GM19455 (cell line): ENCODE measurements at regions not wholly inside any gene's neighbourhood (a gene's known extent, or its start where the extent isn't known, plus 50 kb on each side); places are given as distances from the start of the nearest gene placed in this dataset.
A peak's percentile ranks its signal among the peaks of the same experiment; 100 is the strongest.

Experiments used
- ATAC-seq: cut with Tn5 transposase; IDR thresholded peaks from one replicate; pipeline ENCODE4 v1.9.1; 2021; ENCODE audit not compliant: unreplicated experiment

- no peak for ATAC-seq
Observed at GRCh38 chr9:84450029-84450428, 109.5 kb upstream of the SLC28A3 start.

DNA sequence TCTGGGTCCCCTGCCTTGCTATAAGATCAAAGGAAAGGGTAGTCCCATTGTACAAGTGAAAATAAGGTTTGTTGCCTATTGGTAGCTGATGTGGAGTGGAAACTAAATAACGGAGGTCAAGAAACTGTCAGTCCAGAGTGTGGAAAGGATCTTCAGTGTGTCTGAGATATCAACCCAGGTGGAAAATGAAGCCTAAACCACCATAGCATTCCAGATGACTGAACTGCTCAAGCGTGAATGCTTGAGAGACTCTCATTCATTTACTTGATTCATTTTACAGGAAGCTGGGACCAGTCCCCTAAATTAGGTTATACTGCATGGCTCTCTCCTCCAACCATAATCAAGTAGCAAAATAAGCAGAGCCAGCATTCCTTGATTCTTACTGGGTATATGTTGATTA, 116.0 kb upstream of the SLC28A3 start:
- ATAC-seq = no peak

- no peak for ATAC-seq
Observed at GRCh38 chr9:84460695-84461094, 120.1 kb upstream of the SLC28A3 start.

DNA sequence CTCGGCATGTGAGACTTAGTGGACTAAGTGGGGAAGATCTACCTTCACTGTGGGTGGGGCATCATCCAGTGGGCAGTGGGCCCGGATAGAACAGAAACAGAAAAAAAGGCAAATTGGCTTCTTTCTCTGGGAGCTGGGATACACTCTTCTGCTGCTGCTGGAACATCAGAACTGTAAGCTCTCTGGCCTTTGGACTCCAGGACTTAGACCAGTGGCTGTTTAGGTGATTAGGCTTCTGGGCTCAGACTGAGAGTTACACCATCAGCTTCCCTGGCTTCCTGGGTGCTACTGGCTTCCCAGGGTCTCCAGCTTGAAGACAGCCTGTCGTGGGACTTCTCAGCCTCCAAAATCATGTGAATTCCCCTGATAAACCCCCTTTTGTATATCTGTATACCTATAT, 122.7 kb upstream of the SLC28A3 start:
- ATAC-seq = no peak

- no peak for ATAC-seq
Observed at GRCh38 chr9:84466580-84467285, 126.2 kb upstream of the SLC28A3 start.

DNA sequence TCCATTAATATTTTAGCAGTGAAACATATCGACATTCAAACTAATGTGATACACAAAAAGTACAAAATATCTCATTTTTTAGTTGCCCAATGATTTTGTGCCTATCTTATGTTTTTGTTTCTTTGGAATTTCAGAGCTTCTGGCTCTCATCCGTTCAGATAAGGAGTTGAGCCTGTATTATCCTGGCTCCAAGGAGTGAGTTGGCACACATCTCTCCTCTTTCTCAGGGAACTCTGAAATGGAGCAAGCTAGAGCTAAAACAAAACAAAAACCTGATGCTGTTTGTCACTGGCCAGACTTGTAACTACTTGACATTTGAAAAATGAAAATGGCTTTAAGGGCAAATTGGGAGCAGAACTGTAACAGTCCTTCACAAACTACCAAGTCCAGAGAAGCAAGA, 131.3 kb upstream of the SLC28A3 start:
- ATAC-seq = no peak

DNA sequence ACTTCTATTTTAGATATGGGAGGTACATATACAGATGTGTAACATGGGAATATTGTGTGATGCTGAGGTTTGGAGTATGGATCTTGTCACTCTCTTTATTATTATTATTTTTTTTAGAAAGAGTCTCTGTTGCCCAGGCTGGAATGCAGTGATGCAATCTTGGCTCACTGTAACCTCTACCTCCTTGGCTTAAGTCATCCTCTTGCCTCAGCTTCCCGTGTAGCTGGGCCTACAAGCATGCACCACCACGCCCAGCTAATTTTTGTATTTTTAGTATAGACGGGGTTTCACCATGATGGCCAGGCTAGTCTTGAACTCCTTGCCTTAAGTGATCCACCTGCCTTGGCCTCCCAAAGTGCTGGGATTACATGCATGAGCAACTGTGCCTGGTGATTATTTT, 138.4 kb upstream of the SLC28A3 start:
- ATAC-seq = no peak

DNA sequence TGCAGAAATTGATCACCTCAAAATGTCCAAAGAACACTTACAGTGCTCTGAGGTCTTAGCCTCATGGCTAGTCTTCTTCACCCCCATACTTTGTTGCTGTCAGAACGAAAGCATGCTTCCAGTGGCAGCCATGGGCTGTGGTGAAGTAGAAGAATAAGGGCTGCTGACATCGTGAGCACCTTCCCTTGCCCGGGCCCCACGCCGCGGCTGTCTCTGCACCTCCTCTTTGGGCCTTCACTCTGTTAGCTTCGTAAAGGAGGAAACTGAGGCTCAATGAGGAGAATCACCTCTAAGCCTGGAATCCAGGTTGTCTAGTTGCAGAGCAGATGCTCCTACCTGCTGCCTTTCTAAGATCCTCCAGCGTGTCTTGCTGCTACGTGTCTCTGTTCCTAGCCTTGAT, 139.5 kb upstream of the SLC28A3 start:
- ATAC-seq = no peak

GRCh38 chr9:84481231-84481630, 140.7 kb upstream of the SLC28A3 start:
- no peak for ATAC-seq

- ATAC-seq = no peak
Observed at GRCh38 chr9:84481636-84482218, 141.2 kb upstream of the SLC28A3 start.

GRCh38 chr9:84482607-84483006, 142.0 kb upstream of the SLC28A3 start:
- no peak for ATAC-seq

DNA sequence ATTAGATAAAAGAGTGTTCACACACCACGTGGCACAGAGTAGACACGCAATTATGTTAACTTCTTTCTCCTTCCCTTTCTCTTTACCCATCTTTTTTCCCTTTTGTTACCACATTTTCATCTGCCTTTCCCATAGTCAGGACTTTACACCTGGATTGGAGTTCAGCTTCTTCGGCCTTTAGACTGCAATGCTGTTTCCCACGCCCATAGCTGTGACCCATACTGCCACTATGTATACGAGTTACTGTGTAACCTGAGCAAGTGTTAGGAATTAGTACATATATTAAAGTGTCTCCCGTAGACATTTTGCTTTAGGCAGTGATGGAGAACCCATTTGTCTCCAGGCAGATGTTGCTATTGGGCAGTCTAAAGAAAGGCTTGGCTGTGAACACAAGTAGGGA, 143.6 kb upstream of the SLC28A3 start:
- ATAC-seq = no peak

DNA sequence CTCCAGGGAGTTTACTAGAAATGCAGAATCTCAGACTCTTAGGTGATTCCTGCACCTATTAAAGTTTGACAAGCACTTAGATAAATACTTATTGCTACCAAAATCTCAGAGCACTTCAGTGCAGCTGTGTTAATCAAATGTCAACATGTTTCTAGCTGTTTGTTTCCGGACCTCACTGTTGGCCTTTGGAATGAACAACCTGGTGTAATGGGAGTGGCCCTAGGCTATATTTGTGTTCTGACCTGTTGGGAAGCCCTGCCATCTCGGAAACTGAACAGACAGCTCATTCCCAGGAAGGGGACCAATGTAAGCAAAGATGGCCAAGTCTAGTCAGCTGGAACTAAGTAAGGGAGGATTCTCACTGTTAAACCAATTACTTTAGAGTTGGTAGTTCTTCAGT, 145.0 kb upstream of the SLC28A3 start:
- no peak for ATAC-seq

DNA sequence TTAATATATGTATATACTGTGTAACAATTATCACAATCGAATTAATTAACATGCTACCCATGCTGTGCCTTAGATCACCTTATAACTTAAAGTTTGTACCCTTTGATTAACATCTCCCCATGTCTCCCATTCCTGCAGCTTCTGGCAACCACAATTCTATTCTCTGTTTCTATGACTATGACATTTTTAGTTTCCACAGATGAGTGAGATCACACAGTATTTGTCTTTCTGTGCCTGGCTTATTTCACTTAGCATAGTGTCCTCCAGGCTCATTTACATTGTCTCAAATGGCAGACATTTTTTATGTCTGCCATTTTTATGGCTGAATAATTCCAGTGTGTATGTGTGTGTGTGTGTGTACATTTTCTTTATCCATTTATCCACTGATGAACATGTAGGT, 146.1 kb upstream of the SLC28A3 start:
- ATAC-seq = no peak

- no peak for ATAC-seq
Observed at GRCh38 chr9:84490206-84490841, 149.8 kb upstream of the SLC28A3 start.

- no peak for ATAC-seq
Observed at GRCh38 chr9:84490842-84491325, 150.3 kb upstream of the SLC28A3 start.

DNA sequence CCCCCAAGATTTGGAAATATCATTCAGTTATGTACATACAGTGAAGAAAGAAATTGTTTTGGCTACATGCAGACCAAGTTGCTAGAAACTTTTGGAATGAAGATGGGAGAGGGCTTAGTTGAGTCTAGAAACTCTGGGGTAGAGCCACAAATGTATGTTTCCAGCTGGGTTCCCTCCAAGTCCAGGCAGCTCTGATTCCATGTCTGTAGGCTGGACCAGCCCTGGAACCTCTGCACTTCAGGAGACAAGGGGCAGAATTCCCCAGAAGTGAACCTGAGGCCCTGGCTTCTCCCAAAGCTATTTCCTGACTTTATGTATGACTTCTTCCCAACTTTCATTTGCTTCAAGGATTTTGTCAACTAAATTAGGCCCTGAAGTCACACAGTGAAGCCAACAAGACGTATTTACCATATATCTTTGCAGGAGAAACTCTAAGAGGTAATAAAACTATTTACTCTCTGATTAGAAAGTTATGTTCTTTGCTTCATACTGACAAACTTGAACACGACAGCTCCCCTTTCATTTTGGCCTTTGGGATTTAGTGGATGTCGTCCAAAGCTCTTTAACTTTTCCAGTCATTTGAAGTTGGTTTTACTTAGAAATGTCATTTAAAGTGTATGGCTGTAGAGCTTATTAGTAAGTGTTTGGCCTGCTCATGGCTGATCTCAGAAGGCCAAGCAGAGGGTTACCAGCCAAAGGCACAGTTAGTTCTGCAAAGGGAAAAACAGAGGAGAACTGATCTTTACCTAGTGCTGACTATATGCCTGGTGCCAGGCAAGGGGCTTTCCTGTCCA, 152.0 kb upstream of the SLC28A3 start:
- ATAC-seq = no peak

DNA sequence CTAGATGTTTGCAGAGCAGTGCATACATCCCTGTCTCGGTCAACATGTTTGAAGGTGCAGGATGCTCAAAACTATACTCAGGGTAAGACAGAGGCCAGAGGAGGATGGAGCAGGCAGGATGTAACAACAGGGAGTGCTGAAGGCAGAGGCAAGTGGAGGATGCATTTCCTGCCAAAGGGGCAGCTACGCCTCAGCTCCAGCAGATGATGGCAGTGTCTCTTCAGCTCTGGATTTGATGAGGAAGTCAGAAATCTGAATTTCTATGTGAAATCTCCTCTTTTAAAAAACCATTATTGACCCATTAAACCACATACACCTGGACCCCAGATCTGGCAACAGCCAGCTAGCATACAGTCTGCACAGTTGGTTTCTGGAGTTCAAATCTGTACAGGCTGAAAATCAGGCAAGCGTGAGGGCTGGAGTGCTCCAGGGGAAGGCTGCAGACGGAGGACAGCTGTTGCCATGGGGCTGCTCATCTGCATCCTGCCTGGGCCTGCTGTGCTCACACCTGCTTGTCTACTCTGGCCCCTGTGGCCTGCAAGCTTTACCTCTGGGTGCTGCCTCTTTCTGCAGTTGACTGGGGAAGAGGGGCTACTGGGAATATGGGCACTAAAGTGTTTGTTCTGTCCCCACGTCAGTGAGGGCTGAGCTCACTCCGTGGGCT, 152.9 kb upstream of the SLC28A3 start:
- no peak for ATAC-seq

GRCh38 chr9:84499969-84500582, 159.5 kb upstream of the SLC28A3 start:
- peak; percentile 92 for ATAC-seq

- no peak for ATAC-seq
Observed at GRCh38 chr9:84500826-84501225, 160.3 kb upstream of the SLC28A3 start.

DNA sequence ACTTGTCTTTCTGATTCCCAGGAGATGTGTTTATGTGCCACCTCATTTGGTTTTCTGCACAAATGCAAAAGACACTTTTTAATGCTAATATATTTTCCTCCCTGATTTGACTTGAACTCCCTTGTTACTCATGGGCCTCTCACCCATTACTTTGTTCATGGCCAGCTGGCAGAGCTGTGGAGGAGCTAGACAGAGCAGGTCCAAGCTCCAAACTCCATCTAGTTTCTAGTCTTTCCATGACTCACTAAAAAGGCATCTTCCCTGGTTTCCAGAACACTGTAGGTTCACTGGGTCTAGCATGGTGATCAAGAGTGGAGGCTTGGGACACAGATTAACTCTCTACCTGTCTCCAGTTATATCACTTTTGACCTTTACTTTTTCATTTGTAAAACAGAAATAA, 161.0 kb upstream of the SLC28A3 start:
- no peak for ATAC-seq
